A673 (cell line): ENCODE measurements at regions not wholly inside any gene's neighbourhood (a gene's known extent, or its start where the extent isn't known, plus 50 kb on each side); places are given as distances from the start of the nearest gene placed in this dataset.

ENCODE experiments used
- BruUV-seq: library from RNA; stranded (reverse); fragments of 400-500 nt; replicated peaks from 2 replicates; lab custom pipeline; 2021; lab: Mats Ljungman, UMichigan
- CTCF ChIA-PET: fragments of 300-600 bp; sonication (Branson Sonifier 250); formaldehyde crosslinking; loops from one replicate; lab custom pipeline; 2022; ENCODE audit warnings: antibody characterized with exemption; lab: Charles Lee
- POLR2A ChIA-PET: fragments of 300-600 bp; sonication (Branson Sonifier 250); formaldehyde crosslinking; loops from one replicate; lab custom pipeline; 2022; ENCODE audit warnings: antibody characterized with exemption; ENCODE audit not compliant: low non-redundant PET; lab: Charles Lee
- DNase-seq: peaks from one replicate; pipeline ENCODE4 v3.0.0-alpha.2; 2015; ENCODE audit warnings: low spot score
- H3K27ac ChIP-seq: fragments of 200-600 bp; sonication (generic); 2 replicates; pipeline ENCODE4 v1.5.1; 2016; ENCODE audit warnings: mixed run types, low read depth, mild to moderate bottlenecking, mixed read lengths, antibody characterized with exemption, low read length; ENCODE audit not compliant: poor library complexity, severe bottlenecking
- H3K27me3 ChIP-seq: fragments of 200-600 bp; sonication (generic); replicated peaks from 2 replicates; pipeline ENCODE4 v1.6.1; 2017; ENCODE audit warnings: mixed run types, low read depth, mild to moderate bottlenecking, mixed read lengths, antibody characterized with exemption, low read length; ENCODE audit not compliant: insufficient read depth, poor library complexity
- H3K36me3 ChIP-seq: fragments of 200-600 bp; sonication (generic); 2 replicates; pipeline ENCODE4 v1.6.1; 2016; ENCODE audit warnings: mixed run types, mild to moderate bottlenecking, mixed read lengths, antibody characterized with exemption, low read length; ENCODE audit not compliant: insufficient read depth, poor library complexity, severe bottlenecking
- H3K4me1 ChIP-seq: fragments of 200-600 bp; sonication (generic); 2 replicates; pipeline ENCODE4 v1.6.1; 2017; ENCODE audit warnings: mixed run types, mild to moderate bottlenecking, mixed read lengths, antibody characterized with exemption, low read length; ENCODE audit not compliant: insufficient read depth, poor library complexity, severe bottlenecking
- H3K4me3 ChIP-seq: fragments of 200-600 bp; sonication (generic); 2 replicates; pipeline ENCODE4 v1.5.1; 2016; ENCODE audit warnings: low read depth, mixed run types, mild to moderate bottlenecking, mixed read lengths, low read length; ENCODE audit not compliant: poor library complexity, severe bottlenecking
- H3K9me3 ChIP-seq: fragments of 200-600 bp; sonication (generic); 2 replicates; pipeline ENCODE4 v1.6.1; 2016; ENCODE audit warnings: mixed run types, low read depth, mild to moderate bottlenecking, mixed read lengths, antibody characterized with exemption, low read length; ENCODE audit not compliant: poor library complexity, severe bottlenecking
- CTCF ChIP-seq: fragments of 300-800, 200-600 bp; sonication (generic); conservative IDR thresholded peaks from 2 replicates; pipeline ENCODE4 v1.5.1; 2017; ENCODE audit warnings: low read depth, mild to moderate bottlenecking, antibody characterized with exemption, low read length, moderate library complexity, mixed read lengths
- EZH2 ChIP-seq: fragments of 200-600 bp; sonication (generic); IDR thresholded peaks from 2 replicates; pipeline ENCODE4 v1.6.1; 2017; ENCODE audit warnings: borderline replicate concordance, low read depth, mild to moderate bottlenecking, mixed read lengths, antibody characterized with exemption, low read length; ENCODE audit not compliant: poor library complexity, severe bottlenecking
- intact Hi-C: fragments of 100-400 bp; cut with micrococcal nuclease; formaldehyde crosslinking; loops from one replicate; pipeline ENCODE4 v1.10.0; 2022; ENCODE audit not compliant: unreplicated experiment

- CTCF ChIA-PET = interaction anchor here (0.5 kb wide), 1 partner anchor 36 kb away, joined by 3 read pairs; no protein-coding TSS in a partner anchor
- TF ChIP-seq EZH2 (no peak), CTCF (no peak)
- intact Hi-C loops = no loop called here
- no TSS peak for BruUV-seq
- no peaks in the 10 kb centered on the region for H3K4me1 ChIP-seq
- no peak for DNase-seq
- POLR2A ChIA-PET = no interaction called here
- peaks cover 26% of the 10 kb centered on the region for H3K27me3 ChIP-seq
- no peaks in the 10 kb centered on the region for H3K9me3 ChIP-seq
- H3K36me3 ChIP-seq = no peaks in the 10 kb centered on the region
- H3K27ac ChIP-seq = no peak overlapping the region
- H3K4me3 ChIP-seq = no peak overlapping the region
These were observed 423.0 kb downstream of the RPS6KC1 start for GRCh38 chr1:213474054-213474453.

GRCh38 chr1:213481395-213481794 is 430.4 kb downstream of the RPS6KC1 start:
- CTCF ChIA-PET = no interaction called here

GRCh38 chr1:213484333-213484732 is 433.3 kb downstream of the RPS6KC1 start:
- Histone ChIP-seq H3K4me3 (no peak overlapping the region), H3K27me3 (peaks cover 12% of the 10 kb centered on the region), H3K36me3 (no peaks in the 10 kb centered on the region), H3K4me1 (no peaks in the 10 kb centered on the region), H3K27ac (no peak overlapping the region), H3K9me3 (no peaks in the 10 kb centered on the region)
- CTCF ChIA-PET = no interaction called here
- no TSS peak for BruUV-seq
- DNase-seq = no peak
- POLR2A ChIA-PET = no interaction called here
- intact Hi-C loops = no loop called here
- TF ChIP-seq CTCF (no peak), EZH2 (no peak)

More at GRCh38 chr1:213481395-213481794, 430.4 kb downstream of the RPS6KC1 start:
- no peak overlapping the region for H3K27ac ChIP-seq
- TF ChIP-seq CTCF (no peak), EZH2 (no peak)
- intact Hi-C loops = no loop called here
- no peak for DNase-seq
- H3K9me3 ChIP-seq = no peaks in the 10 kb centered on the region
- H3K4me3 ChIP-seq = no peak overlapping the region
- BruUV-seq = no TSS peak
- no peaks in the 10 kb centered on the region for H3K36me3 ChIP-seq
- H3K4me1 ChIP-seq = no peaks in the 10 kb centered on the region
- H3K27me3 ChIP-seq = peaks cover 12% of the 10 kb centered on the region
- POLR2A ChIA-PET = no interaction called here
